GM23338 (cell line): ENCODE measurements at regions not wholly inside any gene's neighbourhood (a gene's known extent, or its start where the extent isn't known, plus 50 kb on each side); places are given as distances from the start of the nearest gene placed in this dataset.

ENCODE experiments used
- ATAC-seq: fragments of 200-7000 bp; cut with Tn5 transposase; 3 replicates; pipeline ENCODE4 v1.9.1; 2020
- DNase-seq: peaks from one replicate; pipeline ENCODE4 v3.0.0-alpha.2; 2015; ENCODE audit warnings: low spot score
- H2AFZ ChIP-seq: fragments of 200-600 bp; sonication (generic); 2 replicates; pipeline ENCODE4 v1.8.0; 2016; ENCODE audit warnings: antibody characterized with exemption, mild to moderate bottlenecking, moderate library complexity
- H3F3A ChIP-seq: fragments of 200-600 bp; sonication (generic); replicated peaks from 2 replicates; pipeline ENCODE4 v1.8.0; 2017; ENCODE audit warnings: antibody characterized with exemption, mixed run types, low read depth
- H3K27ac ChIP-seq: fragments of 200-600 bp; sonication (generic); 2 replicates; pipeline ENCODE4 v1.6.1; 2016; ENCODE audit warnings: low read depth
- H3K27me3 ChIP-seq: fragments of 200-600 bp; sonication (generic); 2 replicates; pipeline ENCODE4 v1.8.0; 2016; ENCODE audit warnings: mild to moderate bottlenecking, mixed run types, moderate library complexity; ENCODE audit not compliant: insufficient read depth
- H3K36me3 ChIP-seq: fragments of 200-600 bp; sonication (generic); 2 replicates; pipeline ENCODE4 v1.8.0; 2016; ENCODE audit warnings: mild to moderate bottlenecking; ENCODE audit not compliant: insufficient read depth
- H3K4me1 ChIP-seq: fragments of 200-600 bp; sonication (generic); 2 replicates; pipeline ENCODE4 v1.8.0; 2016; ENCODE audit warnings: mild to moderate bottlenecking, moderate library complexity; ENCODE audit not compliant: insufficient read depth
- H3K4me2 ChIP-seq: fragments of 200-600 bp; sonication (generic); 2 replicates; pipeline ENCODE4 v1.7.1; 2017; ENCODE audit warnings: mixed run types
- H3K4me3 ChIP-seq: fragments of 200-600 bp; sonication (generic); 2 replicates; pipeline ENCODE4 v1.6.1; 2016; ENCODE audit warnings: mixed run types
- H3K79me2 ChIP-seq: fragments of 200-600 bp; sonication (generic); replicated peaks from 2 replicates; pipeline ENCODE4 v1.8.0; 2017; ENCODE audit warnings: mild to moderate bottlenecking; ENCODE audit not compliant: insufficient read depth
- H3K9me2 ChIP-seq: fragments of 200-600 bp; sonication (generic); 2 replicates; pipeline ENCODE4 v1.8.0; 2017; ENCODE audit not compliant: insufficient read depth
- H4K20me1 ChIP-seq: fragments of 200-600 bp; sonication (generic); replicated peaks from 2 replicates; pipeline ENCODE4 v1.8.0; 2017; ENCODE audit warnings: mild to moderate bottlenecking; ENCODE audit not compliant: insufficient read depth
- H3K27ac Mint-ChIP-seq: 2 replicates; pipeline ENCODE4 v1.8.0; 2020; ENCODE audit warnings: inconsistent platforms, mild to moderate bottlenecking, moderate library complexity, mixed read lengths
- H3K27me3 Mint-ChIP-seq: 3 replicates; pipeline ENCODE4 v1.8.0; 2022; ENCODE audit warnings: low read depth, mild to moderate bottlenecking, moderate library complexity, mixed read lengths, inconsistent platforms; ENCODE audit not compliant: insufficient read depth, poor library complexity
- H3K36me3 Mint-ChIP-seq: 3 replicates; pipeline ENCODE4 v1.8.0; 2021; ENCODE audit warnings: low read depth, mild to moderate bottlenecking, inconsistent platforms, moderate library complexity, mixed read lengths
- H3K4me1 Mint-ChIP-seq: 3 replicates; pipeline ENCODE4 v1.8.0; 2020; ENCODE audit warnings: mild to moderate bottlenecking, inconsistent platforms, mixed read lengths
- H3K4me3 Mint-ChIP-seq: 3 replicates; pipeline ENCODE4 v1.8.0; 2021; ENCODE audit warnings: moderate library complexity, mild to moderate bottlenecking, inconsistent platforms, mixed read lengths
- H3K9me3 Mint-ChIP-seq: 3 replicates; pipeline ENCODE4 v1.8.0; 2020; ENCODE audit warnings: moderate library complexity, mild to moderate bottlenecking, inconsistent platforms, mixed read lengths
- CREB1 ChIP-seq: fragments of 250-450 bp; sonication (Bioruptor Pico); IDR thresholded peaks from 2 replicates; pipeline ENCODE4 v1.5.0; 2020; ENCODE audit warnings: low read depth, mild to moderate bottlenecking, moderate library complexity
- ETS1 ChIP-seq: IDR thresholded peaks from 2 replicates; pipeline ENCODE4 v1.6.1; 2016; ENCODE audit warnings: antibody characterized with exemption
- EZH2 ChIP-seq: fragments of 200-600 bp; sonication (generic); IDR thresholded peaks from one replicate; pipeline ENCODE4 v1.8.0; 2017; ENCODE audit warnings: antibody characterized with exemption, mild to moderate bottlenecking, low read depth; ENCODE audit not compliant: unreplicated experiment
- EZH2phosphoT487 ChIP-seq: fragments of 200-600 bp; sonication (generic); IDR thresholded peaks from one replicate; pipeline ENCODE4 v1.8.1; 2018; ENCODE audit warnings: antibody characterized with exemption; ENCODE audit not compliant: unreplicated experiment
- NANOG ChIP-seq: IDR thresholded peaks from 2 replicates; pipeline ENCODE4 v1.6.1; 2016; ENCODE audit warnings: antibody characterized with exemption, borderline replicate concordance
- POLR2AphosphoS5 ChIP-seq: IDR thresholded peaks from 2 replicates; pipeline ENCODE4 v1.6.1; 2016; ENCODE audit warnings: antibody characterized with exemption, low read depth
- REST ChIP-seq: IDR thresholded peaks from one replicate; pipeline ENCODE4 v1.6.1; 2018; ENCODE audit warnings: antibody characterized with exemption; ENCODE audit not compliant: unreplicated experiment
- STAT1 ChIP-seq: IDR thresholded peaks from one replicate; pipeline ENCODE4 v1.6.1; 2016; ENCODE audit warnings: antibody characterized with exemption; ENCODE audit not compliant: unreplicated experiment
- ZNF114 ChIP-seq: fragments of 250-450 bp; sonication (Bioruptor Pico); IDR thresholded peaks from 2 replicates; pipeline ENCODE4 v1.5.0; 2020; ENCODE audit warnings: mild to moderate bottlenecking, moderate library complexity
- ZNF331 ChIP-seq: fragments of 250-450 bp; sonication (Bioruptor Pico); IDR thresholded peaks from 2 replicates; pipeline ENCODE4 v1.5.0; 2020; ENCODE audit warnings: low read depth, mild to moderate bottlenecking, moderate library complexity
- ZNF462 ChIP-seq: fragments of 250-450 bp; sonication (Bioruptor Pico); IDR thresholded peaks from 2 replicates; pipeline ENCODE4 v1.5.0; 2020; ENCODE audit warnings: mild to moderate bottlenecking, moderate library complexity
- TF ChIP-seq, protein P1 (sequence below), 2 experiments: fragments of 200-600 bp in 1 of 2; sonication (generic) in 1 of 2; conservative IDR thresholded peaks; 2 replicates each; pipeline versions ENCODE4 v1.5.1 to v1.6.1; 2016 to 2017; ENCODE audit warnings: antibody characterized with exemption in 2 of 2, low read depth in 2 of 2, mild to moderate bottlenecking in 2 of 2, moderate library complexity in 1 of 2

DNA sequence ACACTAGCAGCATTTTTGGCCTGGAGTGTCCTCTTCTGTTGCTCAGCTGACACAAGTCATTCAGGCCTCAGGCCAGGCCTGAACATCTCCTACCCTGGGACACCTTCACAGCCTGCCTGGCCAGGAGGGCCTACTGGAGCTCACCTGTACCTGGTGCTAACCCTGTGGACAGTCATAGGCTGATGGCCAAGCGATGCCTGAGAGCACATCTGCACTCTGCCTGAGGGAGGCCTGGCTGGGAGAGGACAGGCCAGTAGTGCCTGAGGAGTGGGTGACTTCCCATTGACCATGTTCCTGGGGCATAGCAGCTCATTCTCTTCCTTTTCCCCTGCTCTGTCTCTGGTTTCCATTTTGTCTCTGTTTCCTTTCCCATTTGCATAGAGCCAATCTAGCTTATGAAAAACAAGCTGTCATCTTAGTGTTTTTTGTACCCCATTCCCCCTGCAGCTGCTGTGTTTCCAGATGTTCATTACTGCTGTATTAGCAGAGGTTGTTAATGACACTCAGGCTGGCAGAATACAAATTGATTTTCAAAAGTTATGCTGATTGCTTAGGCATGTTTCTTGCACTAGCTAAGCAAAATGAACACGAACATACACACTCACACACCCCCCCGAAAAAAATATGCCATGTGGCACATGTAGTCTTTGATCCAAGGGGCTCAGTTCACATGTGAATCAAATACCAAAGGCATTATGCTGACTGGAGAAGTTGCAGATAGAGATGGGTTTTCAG lies 149.7 kb upstream of the HS6ST1 start:
- H3K4me3 Mint-ChIP-seq = no peak overlapping the region

More for the DNA sequence above, 149.7 kb upstream of the HS6ST1 start:
- no peak overlapping the region for H2AFZ ChIP-seq
- Mint-ChIP-seq H3K4me1 (peaks cover 3% of the 10 kb centered on the region; the same call in 1 of the 3 replicates), H3K9me3 (peaks cover 60% of the 10 kb centered on the region), H3K27ac (no peak overlapping the region), H3K27me3 (peaks cover 11% of the 10 kb centered on the region), H3K36me3 (peaks cover 40% of the 10 kb centered on the region)
- TF ChIP-seq ZNF462 (CRISPR knock-in tag) = no peak
- no peak for TF ChIP-seq POLR2AphosphoS5
- TF ChIP-seq EZH2phosphoT487 = no peak
- TF ChIP-seq, protein P1, sequence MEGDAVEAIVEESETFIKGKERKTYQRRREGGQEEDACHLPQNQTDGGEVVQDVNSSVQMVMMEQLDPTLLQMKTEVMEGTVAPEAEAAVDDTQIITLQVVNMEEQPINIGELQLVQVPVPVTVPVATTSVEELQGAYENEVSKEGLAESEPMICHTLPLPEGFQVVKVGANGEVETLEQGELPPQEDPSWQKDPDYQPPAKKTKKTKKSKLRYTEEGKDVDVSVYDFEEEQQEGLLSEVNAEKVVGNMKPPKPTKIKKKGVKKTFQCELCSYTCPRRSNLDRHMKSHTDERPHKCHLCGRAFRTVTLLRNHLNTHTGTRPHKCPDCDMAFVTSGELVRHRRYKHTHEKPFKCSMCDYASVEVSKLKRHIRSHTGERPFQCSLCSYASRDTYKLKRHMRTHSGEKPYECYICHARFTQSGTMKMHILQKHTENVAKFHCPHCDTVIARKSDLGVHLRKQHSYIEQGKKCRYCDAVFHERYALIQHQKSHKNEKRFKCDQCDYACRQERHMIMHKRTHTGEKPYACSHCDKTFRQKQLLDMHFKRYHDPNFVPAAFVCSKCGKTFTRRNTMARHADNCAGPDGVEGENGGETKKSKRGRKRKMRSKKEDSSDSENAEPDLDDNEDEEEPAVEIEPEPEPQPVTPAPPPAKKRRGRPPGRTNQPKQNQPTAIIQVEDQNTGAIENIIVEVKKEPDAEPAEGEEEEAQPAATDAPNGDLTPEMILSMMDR (conservative IDR thresholded peaks at IDR 0.05; ENCODE audit: low read depth in 2 of 2) = no peak
- no peak for TF ChIP-seq CREB1
- TF ChIP-seq ETS1 = no peak
- no peak for TF ChIP-seq STAT1
- no peak for TF ChIP-seq ZNF331
- TF ChIP-seq ZNF114 (CRISPR knock-in tag) = no peak
- TF ChIP-seq REST = no peak
- no peak for TF ChIP-seq EZH2
- TF ChIP-seq NANOG = no peak
- no peak for ATAC-seq
- no peak overlapping the region for H3K4me3 ChIP-seq
- H3K36me3 ChIP-seq = no peaks in the 10 kb centered on the region; the same call in 1 of the 2 replicates
- no peaks in the 10 kb centered on the region for H4K20me1 ChIP-seq
- no peaks in the 10 kb centered on the region for H3K27me3 ChIP-seq
- no peak for DNase-seq
- H3K79me2 ChIP-seq = no peaks in the 10 kb centered on the region
- H3K4me1 ChIP-seq = no peaks in the 10 kb centered on the region
- no peaks in the 10 kb centered on the region for H3F3A ChIP-seq
- H3K4me2 ChIP-seq = no peak overlapping the region
- no peaks in the 10 kb centered on the region for H3K9me2 ChIP-seq
- H3K27ac ChIP-seq = no peak overlapping the region
